GM12878 (cell line): ENCODE measurements at regions not wholly inside any gene's neighbourhood (a gene's known extent, or its start where the extent isn't known, plus 50 kb on each side); places are given as distances from the start of the nearest gene placed in this dataset.

ENCODE experiments used
- CTCF ChIP-seq, 3 experiments: IDR thresholded peaks in 2 of 3; conservative IDR thresholded peaks in 1 of 3; 2 replicates each; pipeline ENCODE4 v1.5.1; 2011; ENCODE audit warnings: low read depth in 3 of 3, low read length in 3 of 3, mild to moderate bottlenecking in 3 of 3, control low read depth in 2 of 3, moderate library complexity in 2 of 3, inconsistent platforms in 1 of 3, mixed read lengths in 1 of 3; ENCODE audit not compliant: control insufficient read depth in 2 of 3, insufficient read depth in 1 of 3; ENCODE audit errors: extremely low read depth in 1 of 3
- POLR2A ChIP-seq: IDR thresholded peaks from 2 replicates; pipeline ENCODE4 v1.6.1; 2011; ENCODE audit warnings: low read depth, mild to moderate bottlenecking, low read length

- TF ChIP-seq POLR2A (no peak), CTCF (IDR thresholded peaks at IDR 0.05 in 2 of 3, conservative IDR thresholded peaks at IDR 0.05 in 1 of 3; ENCODE audit: control insufficient read depth in 2 of 3, extremely low read depth in 1 of 3, insufficient read depth in 1 of 3, low read depth in 3 of 3, low read length in 3 of 3) (no peak)
These were observed 523.5 kb downstream of the CDH26 start for GRCh38 chr20:60481743-60482133.
